ENCODE measurements at regions not wholly inside any gene's neighbourhood (a gene's known extent, or its start where the extent isn't known, plus 50 kb on each side); places are given as distances from the start of the nearest gene placed in this dataset.

GRCh38 chr6:43912116-43912577, 142.1 kb downstream of the VEGFA start:
- no peaks in the 10 kb centered on the region for H3F3A ChIP-seq (replicated peaks; ENCODE audit: insufficient read depth)
- H3K79me2 ChIP-seq (ENCODE audit: insufficient read depth) = no peaks in the 10 kb centered on the region
- no peaks in the 10 kb centered on the region for H3K36me3 ChIP-seq (replicated peaks in 1 of 2; ENCODE audit: control insufficient read depth in 1 of 2, insufficient read depth in 2 of 2, low read length in 1 of 2)
- H3K9me3 ChIP-seq = no peaks in the 10 kb centered on the region
- no peaks in the 10 kb centered on the region for H3K9me2 ChIP-seq
- WGBS (ENCODE audit: low lambda C conversion rate) = 82% methylated on average over 7 of the region's 7 CpGs
- CTCF ChIA-PET = interaction anchor here (0.8 to 3.8 kb wide), 8 partner anchors 12 to 187 kb away, joined by 3 to 16 read pairs (median 4); partner anchors contain the start of gene VEGFA
- no peak overlapping the region; a peak in 1 of 4 replicates for H3K27ac ChIP-seq (ENCODE audit: low read depth in 2 of 2, low read length in 1 of 2)
- POLR2A ChIA-PET = no interaction called here
- H3K4me3 ChIP-seq (ENCODE audit: low read depth in 2 of 2, low read length in 1 of 2) = no peak overlapping the region
- H3K4me2 ChIP-seq = no peak overlapping the region
- H3K4me1 ChIP-seq (ENCODE audit: control insufficient read depth in 1 of 2, insufficient read depth in 2 of 2, low read depth in 1 of 2, low read length in 1 of 2) = peaks cover 29 to 80% of the 10 kb centered on the region in 2 experiments
- H2AFZ ChIP-seq (ENCODE audit: low read depth) = no peak overlapping the region
- TF ChIP-seq RFX5 (IDR thresholded peaks at IDR 0.05; ENCODE audit: low read length) (no peak), RAD21 (IDR thresholded peaks at IDR 0.05; ENCODE audit: low read length) (no peak), SIN3A (IDR thresholded peaks at IDR 0.05; ENCODE audit: borderline replicate concordance, low read depth, low read length) (no peak), PBX3 (IDR thresholded peaks at IDR 0.05) (no peak), GABPA (IDR thresholded peaks at IDR 0.05; ENCODE audit: low read depth) (no peak), RXRA (IDR thresholded peaks at IDR 0.05; ENCODE audit: borderline replicate concordance, low read depth) (no peak), CTCF (IDR thresholded peaks at IDR 0.05) (no peak), ZBTB33 (IDR thresholded peaks at IDR 0.05; ENCODE audit: borderline replicate concordance, low read depth) (no peak), MAX (IDR thresholded peaks at IDR 0.05; ENCODE audit: low read depth) (no peak), ELF1 (IDR thresholded peaks at IDR 0.05) (no peak), EP300 (IDR thresholded peaks at IDR 0.05; ENCODE audit: borderline replicate concordance in 1 of 2, low read depth in 1 of 2, low read length in 1 of 2) (no peak), RCOR1 (IDR thresholded peaks at IDR 0.05; ENCODE audit: low read length) (no peak; the same call in 1 of the 2 replicates), NFIC (IDR thresholded peaks at IDR 0.05; ENCODE audit: borderline replicate concordance) (no peak)
- TF ChIP-seq, protein P1, sequence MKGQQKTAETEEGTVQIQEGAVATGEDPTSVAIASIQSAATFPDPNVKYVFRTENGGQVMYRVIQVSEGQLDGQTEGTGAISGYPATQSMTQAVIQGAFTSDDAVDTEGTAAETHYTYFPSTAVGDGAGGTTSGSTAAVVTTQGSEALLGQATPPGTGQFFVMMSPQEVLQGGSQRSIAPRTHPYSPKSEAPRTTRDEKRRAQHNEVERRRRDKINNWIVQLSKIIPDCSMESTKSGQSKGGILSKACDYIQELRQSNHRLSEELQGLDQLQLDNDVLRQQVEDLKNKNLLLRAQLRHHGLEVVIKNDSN (IDR thresholded peaks at IDR 0.05; ENCODE audit: borderline replicate concordance, low read depth) = no peak
- no peaks in the 10 kb centered on the region for H3K27me3 ChIP-seq (ENCODE audit: insufficient read depth)
- H3K9ac ChIP-seq = no peak overlapping the region
- no peak for DNase-seq
- no peaks in the 10 kb centered on the region for H4K20me1 ChIP-seq (ENCODE audit: insufficient read depth)

All from SK-N-SH (cell line).